Fibroblast of mammary gland (primary cell): ENCODE measurements at regions not wholly inside any gene's neighbourhood (a gene's known extent, or its start where the extent isn't known, plus 50 kb on each side); places are given as distances from the start of the nearest gene placed in this dataset.

Source experiments
- DNase-seq: peaks from one replicate; pipeline ENCODE4 v3.0.0-alpha.2; 2010; ENCODE audit warnings: low read depth
- H3K4me3 ChIP-seq: 2 replicates; pipeline ENCODE4 v1.5.1; 2011; ENCODE audit warnings: low read depth, mild to moderate bottlenecking, low read length, moderate library complexity; ENCODE audit not compliant: control insufficient read depth
- CTCF ChIP-seq: conservative IDR thresholded peaks from 2 replicates; pipeline ENCODE4 v1.5.1; 2011; ENCODE audit warnings: low read depth, low read length, inconsistent platforms; ENCODE audit not compliant: control insufficient read depth, insufficient read depth

- DNase-seq: peak; percentile 86
- H3K4me3 ChIP-seq: no peak overlapping the region
- no peak for TF ChIP-seq CTCF
Observed at GRCh38 chr6:165218829-165219228, 90.6 kb downstream of the C6orf118 start.

GRCh38 chr6:165206798-165207197, 102.6 kb downstream of the C6orf118 start:
- no peak for DNase-seq
- H3K4me3 ChIP-seq: no peak overlapping the region
- no peak for TF ChIP-seq CTCF

GRCh38 chr6:165205632-165206031, 103.8 kb downstream of the C6orf118 start:
- no peak for DNase-seq
- no peak overlapping the region for H3K4me3 ChIP-seq
- no peak for TF ChIP-seq CTCF

- no peak overlapping the region for H3K4me3 ChIP-seq
- TF ChIP-seq CTCF: no peak
- no peak for DNase-seq
Observed at GRCh38 chr6:165204807-165205545, 104.4 kb downstream of the C6orf118 start.

GRCh38 chr6:165200178-165200577, 109.2 kb downstream of the C6orf118 start:
- no peak for DNase-seq
- H3K4me3 ChIP-seq: no peak overlapping the region
- no peak for TF ChIP-seq CTCF

GRCh38 chr6:165191461-165191860, 117.9 kb downstream of the C6orf118 start:
- no peak for TF ChIP-seq CTCF
- H3K4me3 ChIP-seq: no peak overlapping the region
- DNase-seq: no peak
